ENCODE measurements at regions not wholly inside any gene's neighbourhood (a gene's known extent, or its start where the extent isn't known, plus 50 kb on each side); places are given as distances from the start of the nearest gene placed in this dataset.

GRCh38 chrX:124518885-124519284 lies 172.5 kb downstream of the SH2D1A start:
- Mint-ChIP-seq H3K4me1 (ENCODE audit: low read depth) (peaks cover 7% of the 10 kb centered on the region), H3K9me3 (ENCODE audit: low read depth) (peaks cover 18% of the 10 kb centered on the region), H3K36me3 (ENCODE audit: insufficient read depth) (no peaks in the 10 kb centered on the region), H3K27ac (no peak overlapping the region), H3K4me3 (ENCODE audit: low read depth) (no peak overlapping the region), H3K27me3 (no peaks in the 10 kb centered on the region)
- TF ChIP-seq, protein P1, sequence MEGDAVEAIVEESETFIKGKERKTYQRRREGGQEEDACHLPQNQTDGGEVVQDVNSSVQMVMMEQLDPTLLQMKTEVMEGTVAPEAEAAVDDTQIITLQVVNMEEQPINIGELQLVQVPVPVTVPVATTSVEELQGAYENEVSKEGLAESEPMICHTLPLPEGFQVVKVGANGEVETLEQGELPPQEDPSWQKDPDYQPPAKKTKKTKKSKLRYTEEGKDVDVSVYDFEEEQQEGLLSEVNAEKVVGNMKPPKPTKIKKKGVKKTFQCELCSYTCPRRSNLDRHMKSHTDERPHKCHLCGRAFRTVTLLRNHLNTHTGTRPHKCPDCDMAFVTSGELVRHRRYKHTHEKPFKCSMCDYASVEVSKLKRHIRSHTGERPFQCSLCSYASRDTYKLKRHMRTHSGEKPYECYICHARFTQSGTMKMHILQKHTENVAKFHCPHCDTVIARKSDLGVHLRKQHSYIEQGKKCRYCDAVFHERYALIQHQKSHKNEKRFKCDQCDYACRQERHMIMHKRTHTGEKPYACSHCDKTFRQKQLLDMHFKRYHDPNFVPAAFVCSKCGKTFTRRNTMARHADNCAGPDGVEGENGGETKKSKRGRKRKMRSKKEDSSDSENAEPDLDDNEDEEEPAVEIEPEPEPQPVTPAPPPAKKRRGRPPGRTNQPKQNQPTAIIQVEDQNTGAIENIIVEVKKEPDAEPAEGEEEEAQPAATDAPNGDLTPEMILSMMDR (IDR thresholded peaks at IDR 0.05; ENCODE audit: unreplicated experiment): no peak
- DNase-seq (ENCODE audit: low spot score, unreplicated experiment): no peak

GRCh38 chrX:124524852-124525251 lies 178.5 kb downstream of the SH2D1A start:
- DNase-seq (ENCODE audit: low spot score, unreplicated experiment): no peak
- H3K27me3 Mint-ChIP-seq: no peaks in the 10 kb centered on the region
- H3K4me3 Mint-ChIP-seq (ENCODE audit: low read depth): no peak overlapping the region
- H3K27ac Mint-ChIP-seq: no peak overlapping the region
- no peaks in the 10 kb centered on the region for H3K36me3 Mint-ChIP-seq (ENCODE audit: insufficient read depth)
- TF ChIP-seq, protein P1 (IDR thresholded peaks at IDR 0.05; ENCODE audit: unreplicated experiment): no peak
- peaks cover 6% of the 10 kb centered on the region for H3K9me3 Mint-ChIP-seq (ENCODE audit: low read depth)
- H3K4me1 Mint-ChIP-seq (ENCODE audit: low read depth): peaks cover 9% of the 10 kb centered on the region

DNA sequence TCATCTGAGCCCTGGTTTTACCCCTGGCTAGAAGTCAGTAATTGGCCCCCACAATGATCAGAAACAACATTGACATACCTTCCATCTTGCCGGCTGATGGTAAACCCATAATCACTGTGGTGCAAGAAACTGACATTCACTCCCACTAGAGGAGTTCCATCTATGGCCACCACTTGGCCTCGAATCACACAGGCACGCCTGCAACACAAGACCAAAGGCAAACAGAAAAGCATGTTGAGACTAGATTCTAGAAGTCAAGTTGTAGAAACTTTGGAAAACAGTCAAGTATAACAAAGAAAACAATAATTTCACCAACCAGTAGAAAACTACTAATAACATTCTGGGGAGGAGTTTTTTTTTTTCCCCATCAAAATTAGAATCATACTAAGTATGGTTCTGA lies 183.4 kb downstream of the SH2D1A start:
- Mint-ChIP-seq H3K4me1 (ENCODE audit: low read depth) (peaks cover 6% of the 10 kb centered on the region), H3K4me3 (ENCODE audit: low read depth) (no peak overlapping the region), H3K36me3 (ENCODE audit: insufficient read depth) (no peaks in the 10 kb centered on the region), H3K9me3 (ENCODE audit: low read depth) (peaks cover 6% of the 10 kb centered on the region), H3K27ac (no peak overlapping the region), H3K27me3 (peaks cover 7% of the 10 kb centered on the region)
- TF ChIP-seq, protein P1 (IDR thresholded peaks at IDR 0.05; ENCODE audit: unreplicated experiment): no peak
- no peak for DNase-seq (ENCODE audit: low spot score, unreplicated experiment)

DNA sequence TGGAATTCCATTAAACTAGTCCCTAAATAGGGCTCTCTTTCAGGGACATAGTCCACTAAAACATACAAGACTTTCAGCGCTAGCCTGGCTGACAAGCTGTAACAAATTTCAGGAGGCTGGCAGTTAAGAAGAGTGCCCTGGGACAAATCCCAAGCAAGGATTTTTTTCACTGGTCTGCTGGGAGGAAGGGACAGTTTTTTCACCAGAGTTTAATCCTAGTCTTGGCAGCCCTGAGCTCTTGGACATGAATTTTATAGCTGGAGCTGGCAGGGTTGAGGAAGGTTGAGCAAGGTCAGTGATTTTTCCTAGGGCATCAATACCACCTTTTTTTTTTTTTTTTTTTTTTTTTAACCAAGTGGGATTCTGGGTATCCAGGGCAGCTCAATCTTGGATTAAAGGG lies 184.4 kb downstream of the SH2D1A start:
- DNase-seq (ENCODE audit: low spot score, unreplicated experiment): no peak
- Mint-ChIP-seq H3K4me3 (ENCODE audit: low read depth) (no peak overlapping the region), H3K27ac (no peak overlapping the region), H3K4me1 (ENCODE audit: low read depth) (peaks cover 6% of the 10 kb centered on the region), H3K36me3 (ENCODE audit: insufficient read depth) (no peaks in the 10 kb centered on the region), H3K27me3 (peaks cover 12% of the 10 kb centered on the region), H3K9me3 (ENCODE audit: low read depth) (peaks cover 6% of the 10 kb centered on the region)
- TF ChIP-seq, protein P1 (IDR thresholded peaks at IDR 0.05; ENCODE audit: unreplicated experiment): no peak

- H3K27ac Mint-ChIP-seq: no peak overlapping the region
- H3K4me1 Mint-ChIP-seq (ENCODE audit: low read depth): peaks cover 6% of the 10 kb centered on the region
- peaks cover 4% of the 10 kb centered on the region for H3K9me3 Mint-ChIP-seq (ENCODE audit: low read depth)
- H3K4me3 Mint-ChIP-seq (ENCODE audit: low read depth): no peak overlapping the region
- TF ChIP-seq, protein P1 (IDR thresholded peaks at IDR 0.05; ENCODE audit: unreplicated experiment): no peak
- no peak for DNase-seq (ENCODE audit: low spot score, unreplicated experiment)
- H3K27me3 Mint-ChIP-seq: peaks cover 12% of the 10 kb centered on the region
- H3K36me3 Mint-ChIP-seq (ENCODE audit: insufficient read depth): no peaks in the 10 kb centered on the region
These were observed 188.2 kb downstream of the SH2D1A start for GRCh38 chrX:124534536-124534935.
